Activated naive CD8-positive, alpha-beta T cell treated with anti-CD3 and anti-CD28 coated beads, Interleukin-2, amount 10 ng/mL, durations not matched to agents 7 days and 5 days (primary cell): ENCODE measurements at regions not wholly inside any gene's neighbourhood (a gene's known extent, or its start where the extent isn't known, plus 50 kb on each side); places are given as distances from the start of the nearest gene placed in this dataset.
A peak's percentile ranks its signal among the peaks of the same experiment; 100 is the strongest.

Experiments
- ATAC-seq: fragments of 150-1000 bp; cut with Tn5 transposase; one replicate; pipeline ENCODE4 v1.10.0; 2021; ENCODE audit warnings: low read depth, moderate library complexity
- POLR2A ChIA-PET: fragments of 350-600 bp; sonication (Branson Sonifier 250); formaldehyde crosslinking; loops from one replicate; lab custom pipeline; 2021; ENCODE audit warnings: antibody characterized with exemption; lab: Charles Lee
- DNase-seq: peaks from one replicate; pipeline ENCODE4 v3.0.0; 2021
- H3K27ac Mint-ChIP-seq: one replicate; pipeline ENCODE4 v1.8.0; 2022; ENCODE audit warnings: mild to moderate bottlenecking, mixed read lengths
- H3K27me3 Mint-ChIP-seq: one replicate; pipeline ENCODE4 v1.8.0; 2022; ENCODE audit warnings: mild to moderate bottlenecking, moderate library complexity, mixed read lengths
- H3K36me3 Mint-ChIP-seq: one replicate; pipeline ENCODE4 v1.8.0; 2021; ENCODE audit warnings: mild to moderate bottlenecking, mixed read lengths
- H3K4me1 Mint-ChIP-seq: one replicate; pipeline ENCODE4 v1.8.0; 2021; ENCODE audit warnings: mixed read lengths
- H3K4me3 Mint-ChIP-seq: one replicate; pipeline ENCODE4 v1.8.0; 2022; ENCODE audit warnings: mild to moderate bottlenecking, moderate library complexity, mixed read lengths
- H3K9me3 Mint-ChIP-seq: one replicate; pipeline ENCODE4 v1.8.0; 2021; ENCODE audit warnings: mixed read lengths

DNA sequence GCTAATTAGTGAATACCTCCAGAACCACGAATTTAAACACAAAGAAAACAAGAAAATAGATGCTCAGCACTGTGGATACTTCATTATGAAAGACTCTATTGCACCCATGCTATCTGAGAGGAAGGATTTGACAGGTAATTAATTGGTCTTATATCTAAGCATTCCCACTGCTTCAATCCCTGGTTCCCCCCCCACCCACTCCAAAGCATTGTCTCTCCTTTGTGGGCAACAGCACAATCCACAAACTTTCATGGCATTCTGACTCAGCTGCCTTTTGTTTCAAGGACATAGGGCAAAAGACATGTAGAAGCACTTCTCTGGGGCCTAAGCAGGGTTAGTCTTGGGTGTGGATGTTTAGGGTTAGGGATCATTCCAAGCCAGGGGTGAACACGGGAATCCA is 551.4 kb downstream of the BUD13 start:
- H3K4me1 Mint-ChIP-seq: no peaks in the 10 kb centered on the region
- no peaks in the 10 kb centered on the region for H3K27me3 Mint-ChIP-seq
- H3K36me3 Mint-ChIP-seq: no peaks in the 10 kb centered on the region
- H3K9me3 Mint-ChIP-seq: no peaks in the 10 kb centered on the region
- no peak overlapping the region for H3K4me3 Mint-ChIP-seq
- ATAC-seq (no peak), DNase-seq (no peak)
- no peak overlapping the region for H3K27ac Mint-ChIP-seq
- POLR2A ChIA-PET: no interaction called here

DNA sequence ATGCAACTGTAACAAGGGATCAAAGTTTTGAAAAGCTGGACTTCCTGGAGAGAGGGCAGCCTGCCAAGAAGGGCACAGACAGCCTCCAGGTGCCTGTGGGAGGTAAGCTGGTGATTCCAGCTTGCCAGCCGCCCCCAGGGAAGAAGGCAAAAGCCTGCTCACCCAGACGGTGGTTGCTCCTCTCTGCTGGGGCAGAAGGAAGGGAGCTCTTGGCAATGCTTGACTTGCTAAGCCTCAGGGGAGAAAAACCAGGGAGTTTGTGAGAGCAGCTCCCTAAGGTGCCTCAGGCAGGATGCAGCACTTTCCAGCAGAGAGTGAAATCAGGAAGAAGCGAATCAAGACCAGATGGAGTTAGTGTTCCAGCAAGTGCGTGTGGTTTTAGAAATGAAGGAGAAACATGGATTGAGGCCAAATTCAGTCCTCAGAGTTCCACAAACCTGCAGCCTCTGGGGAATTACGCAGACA is 553.6 kb downstream of the BUD13 start:
- H3K27ac Mint-ChIP-seq: no peak overlapping the region
- H3K4me3 Mint-ChIP-seq: no peak overlapping the region
- H3K4me1 Mint-ChIP-seq: no peaks in the 10 kb centered on the region
- no peaks in the 10 kb centered on the region for H3K9me3 Mint-ChIP-seq
- no peak for DNase-seq
- H3K27me3 Mint-ChIP-seq: no peaks in the 10 kb centered on the region
- no peaks in the 10 kb centered on the region for H3K36me3 Mint-ChIP-seq
- POLR2A ChIA-PET: no interaction called here
- no peak for ATAC-seq

DNA sequence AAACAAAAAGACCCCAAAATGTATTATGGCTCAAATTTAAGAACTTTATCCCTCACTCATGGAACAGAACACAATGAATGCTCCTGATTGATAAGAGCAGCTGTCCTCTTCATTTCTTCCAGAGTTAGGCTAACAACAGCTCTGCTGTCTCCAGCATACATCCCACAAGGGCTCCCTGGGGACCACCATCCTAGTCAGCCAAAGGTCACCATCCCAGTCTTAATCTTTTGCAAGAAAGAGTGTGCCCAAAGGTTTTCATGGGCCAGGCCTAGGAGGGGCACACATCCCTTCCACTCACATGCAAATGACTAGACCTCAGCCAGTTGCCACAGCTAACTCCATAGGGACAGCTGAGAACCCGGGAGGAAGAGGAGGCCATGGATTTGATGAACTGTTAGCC is 555.3 kb downstream of the BUD13 start:
- no peaks in the 10 kb centered on the region for H3K4me1 Mint-ChIP-seq
- H3K27me3 Mint-ChIP-seq: no peaks in the 10 kb centered on the region
- H3K27ac Mint-ChIP-seq: no peak overlapping the region
- H3K9me3 Mint-ChIP-seq: no peaks in the 10 kb centered on the region
- H3K36me3 Mint-ChIP-seq: no peaks in the 10 kb centered on the region
- POLR2A ChIA-PET: no interaction called here
- ATAC-seq (no peak), DNase-seq (no peak)
- H3K4me3 Mint-ChIP-seq: no peak overlapping the region

GRCh38 chr11:116217006-116217405 is 555.8 kb downstream of the BUD13 start:
- no peaks in the 10 kb centered on the region for H3K36me3 Mint-ChIP-seq
- H3K4me1 Mint-ChIP-seq: no peaks in the 10 kb centered on the region
- ATAC-seq: no peak
- POLR2A ChIA-PET: no interaction called here
- no peaks in the 10 kb centered on the region for H3K9me3 Mint-ChIP-seq
- no peak overlapping the region for H3K4me3 Mint-ChIP-seq
- H3K27me3 Mint-ChIP-seq: no peaks in the 10 kb centered on the region
- no peak overlapping the region for H3K27ac Mint-ChIP-seq
- DNase-seq: peak; percentile 32

DNA sequence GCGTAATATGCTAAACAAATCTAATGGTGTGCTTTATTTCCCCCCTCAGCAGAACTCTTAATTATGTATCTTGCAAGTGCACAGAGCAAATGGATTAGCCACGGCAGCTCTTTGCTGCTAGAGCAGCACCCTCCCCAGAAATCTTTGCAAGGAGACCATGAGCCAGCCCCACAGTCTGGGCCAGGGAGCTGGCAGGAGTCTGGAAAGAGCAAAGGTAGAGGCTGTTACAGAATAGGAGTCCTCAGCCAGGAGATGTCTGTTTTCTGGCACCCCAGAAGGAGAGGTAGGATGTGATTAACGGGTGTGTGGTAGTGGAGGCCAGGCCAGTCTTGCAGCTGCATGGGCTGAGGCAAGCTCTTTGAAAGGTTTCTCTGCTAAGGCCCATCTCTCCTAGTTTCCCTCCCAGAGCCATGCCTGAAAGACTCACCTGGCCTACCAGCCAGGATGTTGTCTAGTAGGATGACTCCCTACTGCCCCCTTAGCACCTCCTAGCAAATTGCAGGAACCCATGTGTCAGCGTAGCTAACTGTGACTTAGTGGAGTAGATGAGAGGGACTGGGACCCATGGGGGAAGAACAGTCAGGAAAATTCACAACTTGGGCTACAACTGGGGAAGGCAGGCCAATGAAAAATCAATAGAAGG is 557.2 kb downstream of the BUD13 start:
- DNase-seq: no peak
- POLR2A ChIA-PET: no interaction called here
- ATAC-seq: no peak
- H3K27me3 Mint-ChIP-seq: no peaks in the 10 kb centered on the region
- no peaks in the 10 kb centered on the region for H3K4me1 Mint-ChIP-seq
- no peak overlapping the region for H3K4me3 Mint-ChIP-seq
- H3K9me3 Mint-ChIP-seq: no peaks in the 10 kb centered on the region
- H3K36me3 Mint-ChIP-seq: no peaks in the 10 kb centered on the region
- H3K27ac Mint-ChIP-seq: no peak overlapping the region

- Mint-ChIP-seq H3K27ac (no peak overlapping the region), H3K9me3 (no peaks in the 10 kb centered on the region), H3K4me3 (no peak overlapping the region), H3K27me3 (peaks cover 2% of the 10 kb centered on the region), H3K4me1 (no peaks in the 10 kb centered on the region), H3K36me3 (no peaks in the 10 kb centered on the region)
- POLR2A ChIA-PET: no interaction called here
- ATAC-seq (no peak), DNase-seq (no peak)
Observed at GRCh38 chr11:116211147-116211546, 561.6 kb downstream of the BUD13 start.

GRCh38 chr11:116210663-116211062 is 562.1 kb downstream of the BUD13 start:
- Mint-ChIP-seq H3K27ac (no peak overlapping the region), H3K4me1 (no peaks in the 10 kb centered on the region), H3K27me3 (peaks cover 2% of the 10 kb centered on the region), H3K9me3 (no peaks in the 10 kb centered on the region), H3K4me3 (no peak overlapping the region), H3K36me3 (no peaks in the 10 kb centered on the region)
- POLR2A ChIA-PET: no interaction called here
- ATAC-seq: no peak
- no peak for DNase-seq

GRCh38 chr11:116209255-116209654 is 563.5 kb downstream of the BUD13 start:
- H3K27ac Mint-ChIP-seq: no peak overlapping the region
- H3K4me1 Mint-ChIP-seq: no peaks in the 10 kb centered on the region
- no peaks in the 10 kb centered on the region for H3K36me3 Mint-ChIP-seq
- H3K27me3 Mint-ChIP-seq: peaks cover 3% of the 10 kb centered on the region
- no peak for DNase-seq
- H3K4me3 Mint-ChIP-seq: no peak overlapping the region
- no peaks in the 10 kb centered on the region for H3K9me3 Mint-ChIP-seq
- no peak for ATAC-seq
- POLR2A ChIA-PET: no interaction called here

DNA sequence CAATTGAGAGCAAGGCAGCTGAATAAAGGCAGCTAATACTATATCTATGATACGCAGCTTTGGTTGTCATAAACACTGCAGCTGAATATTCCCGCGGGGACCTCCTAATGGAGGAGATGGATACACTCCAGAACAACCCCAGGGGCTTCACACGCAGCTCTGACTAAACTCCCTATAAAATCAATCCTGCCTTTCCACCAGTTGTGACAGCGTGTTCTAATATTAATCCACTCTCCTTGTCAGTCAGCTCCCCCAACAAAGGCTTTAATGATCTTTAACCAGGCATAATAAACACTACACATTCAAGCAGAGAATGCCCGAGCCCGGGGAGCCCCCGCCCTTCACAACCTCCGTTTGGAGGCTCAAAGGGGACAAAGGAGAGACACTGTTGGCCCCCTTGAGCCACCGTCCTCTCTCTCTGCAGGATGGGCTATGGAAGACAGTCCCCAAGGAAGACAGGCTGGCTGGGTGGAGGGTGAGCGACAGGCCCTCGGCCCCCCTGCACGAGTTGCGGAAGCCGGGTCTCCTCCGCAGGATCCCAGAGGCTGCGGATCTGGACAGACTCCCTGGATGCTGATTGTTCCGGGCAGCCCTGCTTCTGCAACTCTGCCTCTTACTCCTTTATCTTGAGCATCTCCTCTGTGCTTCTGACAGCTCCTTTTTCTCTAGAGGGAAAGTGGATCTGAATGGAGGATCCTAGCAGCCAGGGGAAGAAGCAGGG is 565.2 kb downstream of the BUD13 start:
- POLR2A ChIA-PET: no interaction called here
- ATAC-seq (no peak), DNase-seq (no peak)
- peaks cover 4% of the 10 kb centered on the region for H3K27me3 Mint-ChIP-seq
- H3K27ac Mint-ChIP-seq: no peak overlapping the region
- H3K36me3 Mint-ChIP-seq: no peaks in the 10 kb centered on the region
- H3K4me3 Mint-ChIP-seq: no peak overlapping the region
- H3K4me1 Mint-ChIP-seq: no peaks in the 10 kb centered on the region
- H3K9me3 Mint-ChIP-seq: no peaks in the 10 kb centered on the region

DNA sequence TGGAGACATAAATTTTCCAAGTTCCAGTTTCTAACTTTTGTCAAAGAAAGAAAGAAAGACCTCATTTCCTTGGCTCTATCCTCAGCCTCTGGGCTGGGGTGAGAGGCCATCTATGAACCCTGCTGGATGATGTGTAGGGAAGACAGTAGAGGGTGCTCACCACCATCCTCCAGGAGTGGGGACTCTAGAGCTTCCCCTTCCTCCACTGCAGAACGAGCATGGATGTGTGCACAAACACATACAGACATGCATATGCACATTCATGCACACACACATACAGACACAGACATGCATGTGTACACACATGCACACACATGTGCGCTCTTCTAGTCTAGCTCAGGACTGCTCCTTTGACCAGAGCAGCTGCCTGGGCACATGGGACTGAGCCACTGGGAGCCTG is 565.8 kb downstream of the BUD13 start:
- POLR2A ChIA-PET: no interaction called here
- no peaks in the 10 kb centered on the region for H3K9me3 Mint-ChIP-seq
- peaks cover 4% of the 10 kb centered on the region for H3K27me3 Mint-ChIP-seq
- DNase-seq (no peak), ATAC-seq (no peak)
- H3K36me3 Mint-ChIP-seq: no peaks in the 10 kb centered on the region
- H3K4me1 Mint-ChIP-seq: no peaks in the 10 kb centered on the region
- no peak overlapping the region for H3K27ac Mint-ChIP-seq
- H3K4me3 Mint-ChIP-seq: no peak overlapping the region

DNA sequence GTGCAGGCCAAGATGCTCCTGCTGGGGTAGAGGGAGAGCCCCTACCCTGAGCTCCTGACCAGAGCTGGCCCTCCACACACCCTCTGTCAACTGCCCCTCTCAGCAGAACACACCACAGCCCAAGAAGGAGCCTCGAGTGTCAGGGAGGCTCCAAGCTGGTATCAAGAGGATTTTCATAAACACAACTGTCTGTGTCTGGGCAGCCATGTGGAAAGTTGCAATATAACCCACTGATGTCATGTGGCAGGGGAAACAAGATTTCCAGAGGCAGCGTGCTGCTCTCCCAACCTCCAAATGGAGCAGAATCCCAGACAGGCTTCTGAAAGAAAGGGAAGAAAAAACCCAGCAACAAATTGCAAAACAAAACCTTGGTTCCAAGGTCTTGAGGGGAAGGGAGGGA is 569.9 kb downstream of the BUD13 start:
- no peak for ATAC-seq
- Mint-ChIP-seq H3K27ac (no peak overlapping the region), H3K27me3 (peaks cover 4% of the 10 kb centered on the region), H3K36me3 (no peaks in the 10 kb centered on the region), H3K9me3 (no peaks in the 10 kb centered on the region), H3K4me1 (no peaks in the 10 kb centered on the region), H3K4me3 (no peak overlapping the region)
- DNase-seq: no peak
- POLR2A ChIA-PET: no interaction called here

DNA sequence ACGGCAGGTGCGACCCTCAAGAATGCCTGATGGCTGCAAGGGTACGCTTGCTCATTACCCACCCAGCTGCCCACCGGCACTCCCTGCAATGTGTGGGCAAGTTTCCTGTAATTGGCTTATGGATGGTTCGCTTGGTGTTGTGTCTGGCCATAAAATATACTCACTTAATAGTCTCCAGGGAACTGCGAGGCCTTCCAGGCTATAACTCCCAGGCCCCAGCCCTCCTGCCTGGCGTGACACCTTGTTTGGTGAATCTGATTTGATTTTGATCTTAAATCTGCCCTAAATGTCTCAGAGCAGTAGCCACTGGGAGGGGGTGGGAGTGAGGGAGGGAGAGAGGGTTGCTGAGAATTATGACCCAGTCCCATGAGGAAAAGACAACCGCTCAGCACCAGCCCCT is 572.2 kb downstream of the BUD13 start:
- POLR2A ChIA-PET: no interaction called here
- no peaks in the 10 kb centered on the region for H3K4me1 Mint-ChIP-seq
- H3K9me3 Mint-ChIP-seq: no peaks in the 10 kb centered on the region
- DNase-seq (no peak), ATAC-seq (no peak)
- no peak overlapping the region for H3K27ac Mint-ChIP-seq
- H3K27me3 Mint-ChIP-seq: peaks cover 3% of the 10 kb centered on the region
- H3K4me3 Mint-ChIP-seq: no peak overlapping the region
- H3K36me3 Mint-ChIP-seq: no peaks in the 10 kb centered on the region

DNA sequence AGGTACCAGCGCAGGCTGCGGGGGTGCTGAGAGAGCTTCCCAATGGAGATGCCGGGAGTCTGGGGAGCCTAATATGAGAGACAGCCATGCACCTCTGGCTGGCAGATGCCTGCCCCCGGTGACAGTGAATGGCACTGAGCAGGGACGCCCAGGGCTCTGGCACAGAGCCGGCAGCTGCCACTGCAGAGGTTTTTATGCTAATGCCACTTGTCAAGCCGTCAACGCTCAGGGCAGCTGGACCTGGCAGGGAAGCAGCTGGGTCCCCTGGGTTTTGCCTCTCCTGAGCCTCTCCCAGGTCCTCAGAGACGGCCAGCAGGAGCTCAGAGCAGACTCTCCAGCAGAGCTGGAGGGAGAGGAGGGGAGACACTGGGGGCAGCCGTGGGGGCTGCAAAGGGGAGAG is 573.6 kb downstream of the BUD13 start:
- DNase-seq (no peak), ATAC-seq (no peak)
- Mint-ChIP-seq H3K36me3 (no peaks in the 10 kb centered on the region), H3K4me3 (no peak overlapping the region), H3K9me3 (no peaks in the 10 kb centered on the region), H3K4me1 (no peaks in the 10 kb centered on the region), H3K27ac (no peak overlapping the region), H3K27me3 (peaks cover 7% of the 10 kb centered on the region)
- POLR2A ChIA-PET: no interaction called here

- H3K9me3 Mint-ChIP-seq: no peaks in the 10 kb centered on the region
- H3K4me3 Mint-ChIP-seq: no peak overlapping the region
- POLR2A ChIA-PET: no interaction called here
- no peaks in the 10 kb centered on the region for H3K36me3 Mint-ChIP-seq
- ATAC-seq (no peak), DNase-seq (no peak)
- H3K27ac Mint-ChIP-seq: no peak overlapping the region
- no peaks in the 10 kb centered on the region for H3K4me1 Mint-ChIP-seq
- H3K27me3 Mint-ChIP-seq: peaks cover 19% of the 10 kb centered on the region
Observed at GRCh38 chr11:116194156-116194904, 578.5 kb downstream of the BUD13 start.
